KMS-11 (cell line): ENCODE measurements at regions not wholly inside any gene's neighbourhood (a gene's known extent, or its start where the extent isn't known, plus 50 kb on each side); places are given as distances from the start of the nearest gene placed in this dataset.

Source experiments
- H2AFZ ChIP-seq: fragments of 200-600 bp; sonication (generic); 2 replicates; pipeline ENCODE4 v1.6.1; 2016; ENCODE audit warnings: antibody characterized with exemption, mixed run types, low read depth
- H3K27ac ChIP-seq: fragments of 200-600 bp; sonication (generic); 2 replicates; pipeline ENCODE4 v1.6.1; 2016; ENCODE audit warnings: mild to moderate bottlenecking, mixed run types
- H3K27me3 ChIP-seq: fragments of 200-600 bp; sonication (generic); 2 replicates; pipeline ENCODE4 v1.6.1; 2017; ENCODE audit warnings: mild to moderate bottlenecking, low read depth, mixed run types, moderate library complexity; ENCODE audit not compliant: insufficient read depth
- H3K36me3 ChIP-seq: fragments of 200-600 bp; sonication (generic); 2 replicates; pipeline ENCODE4 v1.6.1; 2017; ENCODE audit warnings: mild to moderate bottlenecking, mixed run types; ENCODE audit not compliant: insufficient read depth
- H3K4me1 ChIP-seq: fragments of 200-600 bp; sonication (generic); 2 replicates; pipeline ENCODE4 v1.6.1; 2016; ENCODE audit warnings: mild to moderate bottlenecking, low read depth, mixed run types; ENCODE audit not compliant: poor library complexity, severe bottlenecking
- H3K4me2 ChIP-seq: fragments of 200-600 bp; sonication (generic); 2 replicates; pipeline ENCODE4 v1.7.0; 2016; ENCODE audit warnings: mild to moderate bottlenecking, mixed run types
- H3K4me3 ChIP-seq: fragments of 200-600 bp; sonication (generic); IDR thresholded peaks from 2 replicates; pipeline ENCODE4 v1.6.1; 2017; ENCODE audit warnings: low read depth, low read length, mixed read lengths; ENCODE audit not compliant: insufficient read depth
- H3K79me2 ChIP-seq: fragments of 200-600 bp; sonication (generic); 2 replicates; pipeline ENCODE4 v1.6.1; 2016; ENCODE audit warnings: low read depth, mixed run types; ENCODE audit not compliant: insufficient read depth
- H3K9ac ChIP-seq: fragments of 200-600 bp; sonication (generic); 2 replicates; pipeline ENCODE4 v1.6.1; 2016; ENCODE audit warnings: mild to moderate bottlenecking, mixed run types
- H4K20me1 ChIP-seq: fragments of 200-600 bp; sonication (generic); 2 replicates; pipeline ENCODE4 v1.6.1; 2016; ENCODE audit warnings: mild to moderate bottlenecking, mixed run types; ENCODE audit not compliant: insufficient read depth
- CTCF ChIP-seq: fragments of 200-600 bp; sonication (generic); conservative IDR thresholded peaks from 2 replicates; pipeline ENCODE4 v1.6.1; 2017; ENCODE audit warnings: low read depth, mild to moderate bottlenecking, antibody characterized with exemption, low read length, moderate library complexity, mixed read lengths

- Histone ChIP-seq H3K27ac (no peak overlapping the region), H3K36me3 (no peaks in the 10 kb centered on the region), H3K9ac (no peak overlapping the region), H3K4me3 (no peak overlapping the region), H4K20me1 (no peaks in the 10 kb centered on the region), H3K4me1 (no peaks in the 10 kb centered on the region), H3K4me2 (no peak overlapping the region), H3K27me3 (no peaks in the 10 kb centered on the region), H3K79me2 (no peaks in the 10 kb centered on the region), H2AFZ (no peak overlapping the region)
- TF ChIP-seq CTCF: no peak
Measured at GRCh38 chr13:40159736-40160135, 504.3 kb downstream of the COG6 start.

GRCh38 chr13:40160618-40161350 lies 505.3 kb downstream of the COG6 start:
- Histone ChIP-seq H3K4me2 (no peak overlapping the region), H3K79me2 (no peaks in the 10 kb centered on the region), H2AFZ (no peak overlapping the region), H4K20me1 (no peaks in the 10 kb centered on the region), H3K36me3 (no peaks in the 10 kb centered on the region), H3K27ac (no peak overlapping the region), H3K4me1 (no peaks in the 10 kb centered on the region), H3K27me3 (no peaks in the 10 kb centered on the region), H3K4me3 (no peak overlapping the region), H3K9ac (no peak overlapping the region)
- TF ChIP-seq CTCF: no peak

- H4K20me1 ChIP-seq: no peaks in the 10 kb centered on the region
- H3K4me1 ChIP-seq: no peaks in the 10 kb centered on the region
- H3K79me2 ChIP-seq: no peaks in the 10 kb centered on the region
- H3K4me3 ChIP-seq: no peak overlapping the region
- no peak overlapping the region for H2AFZ ChIP-seq
- H3K4me2 ChIP-seq: no peak overlapping the region
- no peak overlapping the region for H3K27ac ChIP-seq
- no peaks in the 10 kb centered on the region for H3K27me3 ChIP-seq
- no peak overlapping the region for H3K9ac ChIP-seq
- H3K36me3 ChIP-seq: no peaks in the 10 kb centered on the region
- TF ChIP-seq CTCF: no peak
Measured at GRCh38 chr13:40161351-40161810, 505.1 kb downstream of the FOXO1 start.

- H3K27ac ChIP-seq: no peak overlapping the region
- no peaks in the 10 kb centered on the region for H3K36me3 ChIP-seq
- H3K4me1 ChIP-seq: no peaks in the 10 kb centered on the region
- H3K79me2 ChIP-seq: no peaks in the 10 kb centered on the region
- no peaks in the 10 kb centered on the region for H3K27me3 ChIP-seq
- H3K4me2 ChIP-seq: no peak overlapping the region
- H2AFZ ChIP-seq: no peak overlapping the region
- H3K9ac ChIP-seq: no peak overlapping the region
- H3K4me3 ChIP-seq: no peak overlapping the region
- TF ChIP-seq CTCF: no peak
- no peaks in the 10 kb centered on the region for H4K20me1 ChIP-seq
Measured at GRCh38 chr13:40161931-40162330, 504.5 kb downstream of the FOXO1 start.
